ENCODE measurements at regions not wholly inside any gene's neighbourhood (a gene's known extent, or its start where the extent isn't known, plus 50 kb on each side); places are given as distances from the start of the nearest gene placed in this dataset.

GRCh38 chr14:25117342-25117741, 67.4 kb upstream of the STXBP6 start:
- TF ChIP-seq POLR2AphosphoS5 (IDR thresholded peaks at IDR 0.05), result no peak
- TF ChIP-seq POLR2A (IDR thresholded peaks at IDR 0.05), result no peak
- no peak for TF ChIP-seq CTCF (IDR thresholded peaks at IDR 0.05)
- TF ChIP-seq EP300 (IDR thresholded peaks at IDR 0.05), result no peak
- Histone ChIP-seq H3K4me3 (no peak overlapping the region), H3K27me3 (no peaks in the 10 kb centered on the region), H3K27ac (no peak overlapping the region), H3K36me3 (no peaks in the 10 kb centered on the region), H3K9me3 (no peaks in the 10 kb centered on the region), H3K4me1 (peaks cover 0 to 7% (median 0%) of the 10 kb centered on the region in 3 donors)
- no peak for ATAC-seq
- WGBS, 2 donors (ENCODE audit: low coverage in 1 of 2), result 75% methylated on average over 1 of the region's 1 CpG; no CpG with 5 or more reads in 1 of the 2 donors

GRCh38 chr14:25116607-25117006, 66.7 kb upstream of the STXBP6 start:
- peaks cover 0 to 1% (median 0%) of the 10 kb centered on the region in 3 donors for H3K4me1 ChIP-seq
- no peak for ATAC-seq
- TF ChIP-seq POLR2A (IDR thresholded peaks at IDR 0.05) (no peak), POLR2AphosphoS5 (IDR thresholded peaks at IDR 0.05) (no peak), EP300 (IDR thresholded peaks at IDR 0.05) (no peak), CTCF (IDR thresholded peaks at IDR 0.05) (no peak)

GRCh38 chr14:25113394-25113793, 63.4 kb upstream of the STXBP6 start:
- no peak for ATAC-seq
- WGBS, 2 donors (ENCODE audit: low coverage in 1 of 2), result 64% methylated on average over 1 of the region's 1 CpG; no CpG with 5 or more reads in 1 of the 2 donors
- Histone ChIP-seq H3K4me1 (peaks cover 0 to 12% (median 5%) of the 10 kb centered on the region in 3 donors), H3K27ac (no peak overlapping the region), H3K27me3 (no peaks in the 10 kb centered on the region), H3K36me3 (no peaks in the 10 kb centered on the region), H3K4me3 (no peak overlapping the region), H3K9me3 (no peaks in the 10 kb centered on the region)
- TF ChIP-seq CTCF (IDR thresholded peaks at IDR 0.05) (no peak), POLR2A (IDR thresholded peaks at IDR 0.05) (no peak), EP300 (IDR thresholded peaks at IDR 0.05) (no peak), POLR2AphosphoS5 (IDR thresholded peaks at IDR 0.05) (no peak)

More at GRCh38 chr14:25116607-25117006, 66.7 kb upstream of the STXBP6 start:
- no peaks in the 10 kb centered on the region for H3K27me3 ChIP-seq
- no peak overlapping the region for H3K27ac ChIP-seq
- no peaks in the 10 kb centered on the region for H3K36me3 ChIP-seq
- no peaks in the 10 kb centered on the region for H3K9me3 ChIP-seq
- no peak overlapping the region for H3K4me3 ChIP-seq

- peak; percentile 96 for ATAC-seq
- no peak overlapping the region for H3K4me3 ChIP-seq
- no peaks in the 10 kb centered on the region for H3K36me3 ChIP-seq
- H3K27ac ChIP-seq, result peak overlapping the region; percentile 43 to 75 (median 65)
- WGBS, 2 donors (ENCODE audit: low coverage in 1 of 2), result 14 to 16% methylated on average over 2 of the region's 2 CpGs
- H3K9me3 ChIP-seq, result no peaks in the 10 kb centered on the region
- TF ChIP-seq EP300 (IDR thresholded peaks at IDR 0.05) (no peak), CTCF (IDR thresholded peaks at IDR 0.05) (peak in 1 of 4 experiments; percentile 12), POLR2AphosphoS5 (IDR thresholded peaks at IDR 0.05) (peak; percentile 28), POLR2A (IDR thresholded peaks at IDR 0.05) (no peak)
- H3K4me1 ChIP-seq, result peaks cover 0 to 13% (median 5%) of the 10 kb centered on the region in 3 donors
- H3K27me3 ChIP-seq, result no peaks in the 10 kb centered on the region
Observed at GRCh38 chr14:25111061-25111601, 61.2 kb upstream of the STXBP6 start.

GRCh38 chr14:25110106-25110505, 60.2 kb upstream of the STXBP6 start:
- Histone ChIP-seq H3K4me1 (peaks cover 0 to 13% (median 5%) of the 10 kb centered on the region in 3 donors), H3K36me3 (no peaks in the 10 kb centered on the region), H3K27ac (peak overlapping the region; percentile 39 to 75 (median 65)), H3K27me3 (no peaks in the 10 kb centered on the region), H3K9me3 (no peaks in the 10 kb centered on the region), H3K4me3 (no peak overlapping the region)
- TF ChIP-seq POLR2AphosphoS5 (IDR thresholded peaks at IDR 0.05), result no peak
- TF ChIP-seq EP300 (IDR thresholded peaks at IDR 0.05), result no peak
- TF ChIP-seq POLR2A (IDR thresholded peaks at IDR 0.05), result no peak
- no peak for TF ChIP-seq CTCF (IDR thresholded peaks at IDR 0.05)
- WGBS, 2 donors (ENCODE audit: low coverage in 1 of 2), result 29% methylated on average over 2 of the region's 2 CpGs
- ATAC-seq, result no peak
